A549 (cell line): ENCODE measurements at regions not wholly inside any gene's neighbourhood (a gene's known extent, or its start where the extent isn't known, plus 50 kb on each side); places are given as distances from the start of the nearest gene placed in this dataset.

Experiments
- ATAC-seq, 2 experiments: fragments of 200-7000 bp in 1 of 2; fragments of >200 bp in 1 of 2; cut with Nextera tagmentation in 1 of 2; cut with Tn5 transposase in 1 of 2; 3 replicates each; pipeline versions ENCODE4 v1.8.0 to v1.9.1; 2018 to 2020; ENCODE audit warnings: mild to moderate bottlenecking in 1 of 2, moderate library complexity in 1 of 2
- CTCF ChIA-PET: fragments of 300-600 bp; sonication (Branson Sonifier 250); formaldehyde crosslinking; extraction: SDS; loops from one replicate; lab custom pipeline; 2021; ENCODE audit warnings: antibody characterized with exemption, inconsistent platforms; lab: Yijun Ruan, JAX
- POLR2A ChIA-PET: fragments of 350-600 bp; formaldehyde crosslinking; extraction: SDS; loops from one replicate; lab custom pipeline; 2021; ENCODE audit warnings: antibody characterized with exemption, inconsistent platforms; lab: Yijun Ruan, JAX
- DNase-seq, 2 experiments: peaks; one replicate each; pipeline versions ENCODE4 v3.0.0 to v3.0.0-alpha.2; 2011 to 2016; ENCODE audit warnings: low read depth in 1 of 2, low spot score in 1 of 2
- FAIRE-seq: peaks from 2 replicates; lab custom pipeline; 2011; peaks lifted over from hg19 to GRCh38; lab: Jason Lieb, UNC
- H3K27ac ChIP-seq, 2 experiments: fragments of >200 bp; sonication (Bioruptor Twin); formaldehyde crosslinking; 3 replicates each; pipeline ENCODE4 v1.5.1; 2016 to 2017
- H3K4me1 ChIP-seq: fragments of >200 bp; sonication (Bioruptor Twin); formaldehyde crosslinking; 3 replicates; pipeline ENCODE4 v1.6.1; 2016
- H3K4me2 ChIP-seq: fragments of >200 bp; sonication (Bioruptor Twin); formaldehyde crosslinking; 3 replicates; pipeline ENCODE4 v1.6.1; 2016
- H3K4me3 ChIP-seq: fragments of >200 bp; sonication (Bioruptor Twin); formaldehyde crosslinking; 3 replicates; pipeline ENCODE4 v1.5.1; 2016
- H3K9me3 ChIP-seq: fragments of >200 bp; sonication (Bioruptor Twin); formaldehyde crosslinking; 3 replicates; pipeline ENCODE4 v1.6.1; 2016
- BHLHE40 ChIP-seq: IDR thresholded peaks from 2 replicates; pipeline ENCODE4 v1.6.1; 2012; ENCODE audit warnings: low read depth, low read length, inconsistent platforms
- CHD2 ChIP-seq: fragments of 150-350 bp; IDR thresholded peaks from 2 replicates; pipeline ENCODE4 v1.6.1; 2014; ENCODE audit warnings: low read length; ENCODE audit not compliant: partially characterized antibody
- FOSB ChIP-seq: fragments of 250-450 bp; sonication (Bioruptor Pico); IDR thresholded peaks from 2 replicates; pipeline ENCODE4 v1.5.0; 2020; ENCODE audit warnings: mild to moderate bottlenecking, moderate library complexity
- HOXB13 ChIP-seq: fragments of 250-450 bp; sonication (Bioruptor Pico); IDR thresholded peaks from 2 replicates; pipeline ENCODE4 v1.5.0; 2020; ENCODE audit warnings: low read depth, mild to moderate bottlenecking, moderate library complexity
- JUN ChIP-seq, 2 experiments: fragments of >200 bp; sonication (Bioruptor Twin); formaldehyde crosslinking; IDR thresholded peaks; 2 replicates in 1 of 2; 3 replicates in 1 of 2; pipeline ENCODE4 v1.6.1; 2016 to 2017
- KDM1A ChIP-seq: fragments of 200-600 bp; sonication (generic); IDR thresholded peaks from 2 replicates; pipeline ENCODE4 v1.6.1; 2016; ENCODE audit warnings: low read depth, mild to moderate bottlenecking
- KDM5A ChIP-seq: fragments of 200-600 bp; sonication (generic); IDR thresholded peaks from 2 replicates; pipeline ENCODE4 v1.6.1; 2016; ENCODE audit warnings: antibody characterized with exemption, mild to moderate bottlenecking
- MAFK ChIP-seq: fragments of 450-650 bp; IDR thresholded peaks from 2 replicates; pipeline ENCODE4 v1.6.1; 2014; ENCODE audit not compliant: partially characterized antibody
- MYC ChIP-seq: IDR thresholded peaks from 2 replicates; pipeline ENCODE4 v1.6.1; 2012; ENCODE audit warnings: mild to moderate bottlenecking, inconsistent platforms, low read length, improper control_type of control experiment, borderline replicate concordance
- PHF8 ChIP-seq: fragments of 200-600 bp; sonication (generic); IDR thresholded peaks from 2 replicates; pipeline ENCODE4 v1.6.1; 2016; ENCODE audit warnings: low read depth, mild to moderate bottlenecking, antibody characterized with exemption, moderate library complexity, borderline replicate concordance
- POLR2A ChIP-seq: IDR thresholded peaks from 2 replicates; pipeline ENCODE4 v1.6.1; 2012; ENCODE audit warnings: mild to moderate bottlenecking, low read length
- RARB ChIP-seq: fragments of 250-450 bp; sonication (Bioruptor Pico); IDR thresholded peaks from 2 replicates; pipeline ENCODE4 v1.8.0; 2021; ENCODE audit warnings: mild to moderate bottlenecking, moderate library complexity
- RCOR1 ChIP-seq: fragments of 150-350 bp; IDR thresholded peaks from 2 replicates; pipeline ENCODE4 v1.6.1; 2014; ENCODE audit warnings: antibody characterized with exemption, low read length, low read depth
- RFX5 ChIP-seq: fragments of 450-650 bp; IDR thresholded peaks from 2 replicates; pipeline ENCODE4 v1.7.1; 2014; ENCODE audit warnings: antibody characterized with exemption, mild to moderate bottlenecking, moderate library complexity
- RNF2 ChIP-seq: fragments of 200-600 bp; sonication (generic); IDR thresholded peaks from 2 replicates; pipeline ENCODE4 v1.6.1; 2016; ENCODE audit warnings: low read depth, mild to moderate bottlenecking, antibody characterized with exemption, moderate library complexity, borderline replicate concordance
- SMC3 ChIP-seq: fragments of >200 bp; sonication (Bioruptor Twin); formaldehyde crosslinking; IDR thresholded peaks from 3 replicates; pipeline ENCODE4 v1.6.1; 2018; ENCODE audit warnings: inconsistent platforms
- SREBF2 ChIP-seq: fragments of 450-650 bp; IDR thresholded peaks from 2 replicates; pipeline ENCODE4 v1.6.1; 2014; ENCODE audit warnings: mild to moderate bottlenecking, moderate library complexity
- TFCP2L1 ChIP-seq: fragments of 250-450 bp; sonication (Bioruptor Pico); IDR thresholded peaks from 2 replicates; pipeline ENCODE4 v1.5.0; 2021; ENCODE audit warnings: mild to moderate bottlenecking
- TP53 ChIP-seq: fragments of 250-450 bp; sonication (Bioruptor Pico); IDR thresholded peaks from 2 replicates; pipeline ENCODE4 v1.5.0; 2021; ENCODE audit warnings: mild to moderate bottlenecking, moderate library complexity
- ZC3H11A ChIP-seq: fragments of 450-650 bp; IDR thresholded peaks from 2 replicates; pipeline ENCODE4 v1.6.1; 2014; ENCODE audit warnings: antibody characterized with exemption, mild to moderate bottlenecking
- ZNF302 ChIP-seq: fragments of 250-450 bp; sonication (Bioruptor Pico); IDR thresholded peaks from 2 replicates; pipeline ENCODE4 v1.9.0; 2021; ENCODE audit warnings: inconsistent platforms, mild to moderate bottlenecking, moderate library complexity
- WGBS: methylation state at CpG from one replicate; pipeline ENCODE4 v1.1.6; 2017; ENCODE audit errors: missing lambda C conversion rate; 5-methylcytosine and 5-hydroxymethylcytosine counted together
- TF ChIP-seq, protein P1 (sequence below): IDR thresholded peaks from 2 replicates; pipeline ENCODE4 v1.6.1; 2012
- TF ChIP-seq, protein P2 (sequence below): IDR thresholded peaks from 2 replicates; pipeline ENCODE4 v1.6.1; 2012
- TF ChIP-seq, protein P3 (sequence below): fragments of 250-450 bp; sonication (Bioruptor Pico); IDR thresholded peaks from 2 replicates; pipeline ENCODE4 v1.5.0; 2021; ENCODE audit warnings: mild to moderate bottlenecking, moderate library complexity, borderline replicate concordance
- TF ChIP-seq, protein P4 (sequence below): fragments of >200 bp; sonication (Bioruptor Twin); formaldehyde crosslinking; IDR thresholded peaks from 3 replicates; pipeline ENCODE4 v1.6.1; 2016
- TF ChIP-seq, protein P5 (sequence below): fragments of 200-600 bp; sonication (generic); IDR thresholded peaks from 2 replicates; pipeline ENCODE4 v1.6.1; 2016; ENCODE audit warnings: antibody characterized with exemption, mild to moderate bottlenecking, moderate library complexity

DNA sequence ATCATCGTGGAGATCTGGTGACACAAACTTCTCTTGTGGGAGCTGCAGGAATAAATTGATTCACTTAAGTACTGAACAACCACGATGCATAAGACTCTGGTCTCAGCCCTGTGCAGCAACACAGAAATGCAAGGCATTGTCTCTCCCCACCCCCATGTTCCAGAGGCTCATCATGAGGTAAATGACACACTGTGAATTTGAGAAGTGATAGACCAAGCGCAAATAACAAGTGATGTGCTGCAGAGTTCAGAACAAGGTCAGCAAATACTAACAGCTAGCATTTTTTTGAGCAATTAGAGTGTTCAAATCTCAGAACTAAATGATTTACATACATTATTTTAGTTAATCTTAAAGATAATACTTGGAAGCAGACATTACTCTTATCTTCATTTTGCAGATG is 223.7 kb downstream of the SEC16B start:
- ATAC-seq: no peak
- ChIA-PET CTCF (no interaction called here), POLR2A (no interaction called here)
- no peak for DNase-seq
- FAIRE-seq: no peak
- Histone ChIP-seq H3K4me1 (no peaks in the 10 kb centered on the region), H3K9me3 (no peaks in the 10 kb centered on the region), H3K27ac (no peak overlapping the region), H3K4me2 (no peak overlapping the region), H3K4me3 (no peak overlapping the region)
- TF ChIP-seq RCOR1 (no peak), POLR2A (no peak), ZNF302 (no peak), TFCP2L1 (CRISPR knock-in tag) (no peak), CHD2 (no peak), PHF8 (no peak), KDM5A (no peak), RFX5 (no peak), MAFK (no peak), BHLHE40 (no peak), JUN (IDR thresholded peaks at IDR 0.05) (no peak), MYC (no peak), KDM1A (no peak), ZC3H11A (no peak), FOSB (CRISPR knock-in tag) (no peak)
- TF ChIP-seq, protein P1, sequence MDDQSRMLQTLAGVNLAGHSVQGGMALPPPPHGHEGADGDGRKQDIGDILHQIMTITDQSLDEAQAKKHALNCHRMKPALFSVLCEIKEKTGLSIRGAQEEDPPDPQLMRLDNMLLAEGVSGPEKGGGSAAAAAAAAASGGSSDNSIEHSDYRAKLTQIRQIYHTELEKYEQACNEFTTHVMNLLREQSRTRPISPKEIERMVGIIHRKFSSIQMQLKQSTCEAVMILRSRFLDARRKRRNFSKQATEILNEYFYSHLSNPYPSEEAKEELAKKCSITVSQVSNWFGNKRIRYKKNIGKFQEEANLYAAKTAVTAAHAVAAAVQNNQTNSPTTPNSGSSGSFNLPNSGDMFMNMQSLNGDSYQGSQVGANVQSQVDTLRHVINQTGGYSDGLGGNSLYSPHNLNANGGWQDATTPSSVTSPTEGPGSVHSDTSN: no peak
- TF ChIP-seq, protein P2, sequence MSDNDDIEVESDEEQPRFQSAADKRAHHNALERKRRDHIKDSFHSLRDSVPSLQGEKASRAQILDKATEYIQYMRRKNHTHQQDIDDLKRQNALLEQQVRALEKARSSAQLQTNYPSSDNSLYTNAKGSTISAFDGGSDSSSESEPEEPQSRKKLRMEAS: no peak
- TF ChIP-seq, protein P3, sequence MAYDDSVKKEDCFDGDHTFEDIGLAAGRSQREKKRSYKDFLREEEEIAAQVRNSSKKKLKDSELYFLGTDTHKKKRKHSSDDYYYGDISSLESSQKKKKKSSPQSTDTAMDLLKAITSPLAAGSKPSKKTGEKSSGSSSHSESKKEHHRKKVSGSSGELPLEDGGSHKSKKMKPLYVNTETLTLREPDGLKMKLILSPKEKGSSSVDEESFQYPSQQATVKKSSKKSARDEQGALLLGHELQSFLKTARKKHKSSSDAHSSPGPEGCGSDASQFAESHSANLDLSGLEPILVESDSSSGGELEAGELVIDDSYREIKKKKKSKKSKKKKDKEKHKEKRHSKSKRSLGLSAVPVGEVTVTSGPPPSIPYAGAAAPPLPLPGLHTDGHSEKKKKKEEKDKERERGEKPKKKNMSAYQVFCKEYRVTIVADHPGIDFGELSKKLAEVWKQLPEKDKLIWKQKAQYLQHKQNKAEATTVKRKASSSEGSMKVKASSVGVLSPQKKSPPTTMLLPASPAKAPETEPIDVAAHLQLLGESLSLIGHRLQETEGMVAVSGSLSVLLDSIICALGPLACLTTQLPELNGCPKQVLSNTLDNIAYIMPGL (CRISPR knock-in tag): no peak
- WGBS: 0% methylated on average over 3 of the region's 3 CpGs

DNA sequence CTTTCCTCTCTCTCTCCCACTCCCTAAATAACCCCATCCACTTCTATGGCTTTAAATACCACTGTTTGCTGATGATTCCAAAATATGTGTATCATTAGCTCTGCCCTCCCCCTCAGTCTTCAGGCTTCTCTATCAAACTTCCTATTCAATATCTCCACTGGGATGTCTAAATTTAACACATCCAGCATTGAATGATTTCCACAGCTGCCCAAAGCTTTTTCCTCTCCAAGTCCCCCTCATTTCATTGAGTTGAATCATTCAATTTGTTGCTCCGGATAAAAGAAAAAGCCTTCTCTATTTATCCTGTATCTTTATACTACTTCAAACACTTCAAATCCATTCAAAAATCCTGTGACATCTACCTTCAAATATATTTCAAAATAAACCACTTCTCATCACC is 225.0 kb downstream of the SEC16B start:
- CTCF ChIA-PET: no interaction called here
- no peaks in the 10 kb centered on the region for H3K9me3 ChIP-seq
- no peak overlapping the region for H3K27ac ChIP-seq
- H3K4me1 ChIP-seq: no peaks in the 10 kb centered on the region
- POLR2A ChIA-PET: no interaction called here
- no peak for DNase-seq
- no peak overlapping the region for H3K4me2 ChIP-seq
- WGBS: 16% methylated on average over 1 of the region's 1 CpG
- no peak for FAIRE-seq
- TF ChIP-seq BHLHE40: no peak
- no peak for TF ChIP-seq SMC3
- no peak for TF ChIP-seq RARB (CRISPR knock-in tag)
- TF ChIP-seq RNF2: no peak
- TF ChIP-seq, protein P4, sequence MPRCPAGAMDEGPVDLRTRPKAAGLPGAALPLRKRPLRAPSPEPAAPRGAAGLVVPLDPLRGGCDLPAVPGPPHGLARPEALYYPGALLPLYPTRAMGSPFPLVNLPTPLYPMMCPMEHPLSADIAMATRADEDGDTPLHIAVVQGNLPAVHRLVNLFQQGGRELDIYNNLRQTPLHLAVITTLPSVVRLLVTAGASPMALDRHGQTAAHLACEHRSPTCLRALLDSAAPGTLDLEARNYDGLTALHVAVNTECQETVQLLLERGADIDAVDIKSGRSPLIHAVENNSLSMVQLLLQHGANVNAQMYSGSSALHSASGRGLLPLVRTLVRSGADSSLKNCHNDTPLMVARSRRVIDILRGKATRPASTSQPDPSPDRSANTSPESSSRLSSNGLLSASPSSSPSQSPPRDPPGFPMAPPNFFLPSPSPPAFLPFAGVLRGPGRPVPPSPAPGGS: no peak
- TF ChIP-seq KDM5A: no peak
- no peak for TF ChIP-seq RFX5
- TF ChIP-seq ZNF302: no peak
- TF ChIP-seq, protein P3 (CRISPR knock-in tag): no peak
- no peak for TF ChIP-seq CHD2
- TF ChIP-seq TP53 (CRISPR knock-in tag): no peak
- TF ChIP-seq KDM1A: no peak
- TF ChIP-seq ZC3H11A: no peak
- TF ChIP-seq, protein P5, sequence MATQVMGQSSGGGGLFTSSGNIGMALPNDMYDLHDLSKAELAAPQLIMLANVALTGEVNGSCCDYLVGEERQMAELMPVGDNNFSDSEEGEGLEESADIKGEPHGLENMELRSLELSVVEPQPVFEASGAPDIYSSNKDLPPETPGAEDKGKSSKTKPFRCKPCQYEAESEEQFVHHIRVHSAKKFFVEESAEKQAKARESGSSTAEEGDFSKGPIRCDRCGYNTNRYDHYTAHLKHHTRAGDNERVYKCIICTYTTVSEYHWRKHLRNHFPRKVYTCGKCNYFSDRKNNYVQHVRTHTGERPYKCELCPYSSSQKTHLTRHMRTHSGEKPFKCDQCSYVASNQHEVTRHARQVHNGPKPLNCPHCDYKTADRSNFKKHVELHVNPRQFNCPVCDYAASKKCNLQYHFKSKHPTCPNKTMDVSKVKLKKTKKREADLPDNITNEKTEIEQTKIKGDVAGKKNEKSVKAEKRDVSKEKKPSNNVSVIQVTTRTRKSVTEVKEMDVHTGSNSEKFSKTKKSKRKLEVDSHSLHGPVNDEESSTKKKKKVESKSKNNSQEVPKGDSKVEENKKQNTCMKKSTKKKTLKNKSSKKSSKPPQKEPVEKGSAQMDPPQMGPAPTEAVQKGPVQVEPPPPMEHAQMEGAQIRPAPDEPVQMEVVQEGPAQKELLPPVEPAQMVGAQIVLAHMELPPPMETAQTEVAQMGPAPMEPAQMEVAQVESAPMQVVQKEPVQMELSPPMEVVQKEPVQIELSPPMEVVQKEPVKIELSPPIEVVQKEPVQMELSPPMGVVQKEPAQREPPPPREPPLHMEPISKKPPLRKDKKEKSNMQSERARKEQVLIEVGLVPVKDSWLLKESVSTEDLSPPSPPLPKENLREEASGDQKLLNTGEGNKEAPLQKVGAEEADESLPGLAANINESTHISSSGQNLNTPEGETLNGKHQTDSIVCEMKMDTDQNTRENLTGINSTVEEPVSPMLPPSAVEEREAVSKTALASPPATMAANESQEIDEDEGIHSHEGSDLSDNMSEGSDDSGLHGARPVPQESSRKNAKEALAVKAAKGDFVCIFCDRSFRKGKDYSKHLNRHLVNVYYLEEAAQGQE: no peak
- TF ChIP-seq MYC: no peak
- TF ChIP-seq SREBF2: no peak
- TF ChIP-seq POLR2A: no peak
- no peak for TF ChIP-seq HOXB13 (CRISPR knock-in tag)
- H3K4me3 ChIP-seq: no peak overlapping the region
- ATAC-seq: no peak
